ENCODE measurements at regions not wholly inside any gene's neighbourhood (a gene's known extent, or its start where the extent isn't known, plus 50 kb on each side); places are given as distances from the start of the nearest gene placed in this dataset.
"Not testable (repeated sequence)": the region's sequence is repeated elsewhere in the genome, so short reads cannot be mapped to it uniquely, and the experiment has no call there.

GRCh38 chr6:137802408-137803182 lies 64.5 kb upstream of the TNFAIP3 start:
- DNase-seq (ENCODE audit: low read depth), result no peak

- no peak for DNase-seq (ENCODE audit: low read depth)
These were observed 62.4 kb upstream of the TNFAIP3 start for GRCh38 chr6:137804637-137805036.

DNA sequence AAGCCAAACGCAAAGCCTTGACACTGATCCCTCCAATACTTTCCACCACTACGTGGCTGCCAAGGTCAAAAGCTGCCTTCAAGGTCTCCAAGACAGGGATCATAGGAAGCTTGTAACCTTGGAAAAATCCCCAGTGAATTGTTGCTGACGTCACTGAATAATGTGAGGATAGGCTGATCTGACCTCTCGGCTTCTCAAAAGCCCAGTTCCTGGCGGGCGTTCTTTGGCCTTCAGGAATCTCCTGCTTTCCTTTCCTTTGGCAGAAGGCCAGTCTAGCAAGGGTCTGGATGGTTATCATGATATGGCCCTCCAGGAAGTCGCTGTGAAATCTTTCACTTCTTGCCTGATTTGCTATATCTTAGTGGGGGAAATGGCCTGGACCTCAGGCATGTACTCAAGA lies 61.4 kb upstream of the TNFAIP3 start:
- no peak for DNase-seq (ENCODE audit: low read depth)

DNA sequence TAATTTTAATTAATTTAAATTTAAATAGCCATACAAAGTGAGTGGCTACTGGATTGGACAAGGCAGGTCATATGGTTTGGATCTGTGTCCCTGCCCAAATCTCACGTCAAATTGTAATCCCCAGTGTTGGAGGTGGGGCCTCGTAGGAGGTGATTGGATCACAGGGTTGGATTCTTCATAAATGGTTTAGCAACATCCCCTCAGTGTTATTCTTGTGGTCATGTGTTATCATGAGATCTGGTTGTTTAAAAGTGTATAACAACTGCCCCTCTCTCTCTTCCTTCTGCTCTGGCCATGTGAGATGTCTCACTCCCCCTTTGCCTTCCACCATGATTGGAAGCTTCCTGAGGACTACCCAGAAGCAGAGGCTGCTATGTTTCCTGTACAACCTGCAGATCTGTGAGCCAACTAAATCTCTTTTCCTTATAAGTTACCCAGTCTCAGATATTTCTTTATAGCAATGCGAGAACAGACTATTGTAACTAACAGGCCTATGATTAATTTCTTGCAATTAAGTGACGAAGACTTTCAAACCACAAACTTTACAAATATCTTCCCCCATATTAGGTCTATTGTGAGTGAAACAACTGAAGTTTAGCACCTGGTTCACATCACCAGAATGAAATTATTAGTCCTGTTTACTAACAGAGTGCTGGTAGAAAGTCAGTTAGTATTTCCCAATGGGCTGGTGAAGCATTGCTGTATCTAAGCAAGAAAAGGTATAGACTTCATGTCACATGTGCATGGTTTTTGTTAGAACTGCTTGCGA lies 60.0 kb upstream of the TNFAIP3 start:
- DNase-seq (ENCODE audit: low read depth), result no peak

- no peak for DNase-seq (ENCODE audit: low read depth)
These were observed 58.9 kb upstream of the TNFAIP3 start for GRCh38 chr6:137808191-137808590.

GRCh38 chr6:137808836-137809315 lies 58.2 kb upstream of the TNFAIP3 start:
- DNase-seq (ENCODE audit: low read depth), result no peak

DNA sequence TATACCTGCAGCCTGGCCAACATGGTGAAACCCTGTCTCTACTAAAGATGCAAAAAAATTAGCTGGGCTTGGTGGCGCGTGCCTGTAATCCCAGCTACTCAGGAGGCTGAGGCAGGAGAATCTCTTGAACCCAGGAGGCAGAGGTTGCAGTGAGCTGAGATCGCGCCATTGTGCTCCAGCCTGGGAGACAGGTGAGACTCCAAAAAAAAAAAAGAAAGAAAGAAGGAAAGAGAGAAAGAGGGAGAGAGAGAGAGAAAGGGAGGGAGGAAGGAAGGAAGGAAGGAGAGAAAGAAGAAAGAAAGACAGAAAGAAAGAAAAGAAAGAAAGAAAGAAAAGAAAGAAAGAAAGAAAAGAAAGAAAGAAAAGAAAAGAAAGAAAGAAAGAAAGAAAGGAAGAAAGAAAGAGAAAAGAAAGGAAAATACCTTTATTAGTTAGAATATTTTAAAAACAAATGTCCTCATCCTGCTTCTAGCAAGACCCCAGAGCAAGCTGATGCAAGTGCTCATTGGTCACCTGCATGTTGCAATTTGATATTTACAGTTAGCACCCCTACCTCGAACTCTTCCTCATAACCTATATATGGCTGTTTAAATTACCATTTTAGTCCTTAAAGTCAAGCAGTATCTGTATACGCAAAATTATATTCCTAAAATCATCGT lies 57.0 kb upstream of the TNFAIP3 start:
- not testable (repeated sequence) for DNase-seq (ENCODE audit: low read depth)

GRCh38 chr6:137810554-137811120 lies 56.4 kb upstream of the TNFAIP3 start:
- no peak for DNase-seq (ENCODE audit: low read depth)

DNA sequence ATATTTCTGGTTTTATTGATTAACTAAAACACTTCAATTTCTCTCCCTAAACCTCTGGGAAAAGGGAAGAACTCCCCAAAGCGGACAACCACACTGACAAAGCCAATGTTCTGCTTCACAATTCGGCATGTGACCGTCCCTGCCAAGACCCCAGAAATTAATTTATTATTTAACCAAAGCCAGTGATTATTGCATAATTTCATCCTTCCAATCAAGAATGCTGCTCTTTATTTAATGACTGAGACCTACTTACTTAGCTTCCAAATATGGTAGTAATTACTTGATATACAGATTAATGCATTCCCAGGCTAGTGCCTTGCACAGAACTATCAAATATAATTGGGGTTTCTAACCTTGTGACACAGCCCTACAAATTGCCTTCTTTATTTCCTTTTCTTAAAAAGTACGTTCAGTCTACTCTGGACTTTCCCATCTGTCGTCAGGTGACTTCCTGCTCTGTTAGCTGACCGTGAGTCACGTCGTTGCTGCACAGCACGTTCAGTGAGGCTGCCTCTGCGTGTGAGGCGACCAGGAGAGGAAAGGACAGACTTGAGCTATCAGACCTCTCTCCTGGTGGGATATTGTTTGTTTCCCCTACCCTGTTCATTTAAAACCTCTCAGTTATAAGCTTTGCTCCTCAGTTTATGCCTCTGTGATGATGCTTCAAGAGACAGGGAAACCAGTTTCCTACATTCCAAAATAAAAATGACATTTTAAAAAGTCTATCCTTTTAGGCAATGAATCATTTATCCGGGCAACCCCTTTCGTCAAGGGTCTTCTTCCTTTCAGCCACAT lies 55.7 kb upstream of the TNFAIP3 start:
- peak; percentile 58 for DNase-seq (ENCODE audit: low read depth)

DNA sequence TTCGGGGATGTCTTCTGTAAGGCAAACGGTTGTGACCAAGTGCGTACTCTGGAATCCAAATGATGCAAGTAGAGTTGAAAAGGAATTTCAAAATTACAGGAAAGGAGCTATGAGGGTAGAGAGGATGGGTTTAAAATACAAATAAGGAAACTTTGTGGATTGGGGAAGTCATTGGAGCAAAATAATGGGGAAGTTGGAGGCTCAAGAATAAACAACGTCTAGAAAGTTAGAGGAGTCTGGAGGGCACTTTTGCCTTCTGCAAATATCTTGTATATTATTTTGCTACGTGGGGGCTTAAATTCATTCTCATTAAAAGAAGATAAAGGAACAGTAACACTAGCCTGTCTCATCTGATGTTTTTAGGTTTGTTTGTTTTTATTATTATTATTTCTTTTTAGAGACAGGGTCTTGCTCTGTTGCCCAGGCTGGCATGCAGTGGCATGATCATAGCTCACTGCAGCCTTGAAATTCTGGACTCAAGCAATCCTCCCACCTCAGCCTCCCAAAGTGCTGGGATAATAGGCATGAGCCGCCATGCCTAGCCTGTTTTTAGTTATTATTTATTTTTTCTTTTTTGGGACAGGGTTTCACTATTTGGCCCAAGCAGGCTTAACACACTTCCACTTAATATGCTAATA lies 55.0 kb upstream of the TNFAIP3 start:
- no peak for DNase-seq (ENCODE audit: low read depth)

DNA sequence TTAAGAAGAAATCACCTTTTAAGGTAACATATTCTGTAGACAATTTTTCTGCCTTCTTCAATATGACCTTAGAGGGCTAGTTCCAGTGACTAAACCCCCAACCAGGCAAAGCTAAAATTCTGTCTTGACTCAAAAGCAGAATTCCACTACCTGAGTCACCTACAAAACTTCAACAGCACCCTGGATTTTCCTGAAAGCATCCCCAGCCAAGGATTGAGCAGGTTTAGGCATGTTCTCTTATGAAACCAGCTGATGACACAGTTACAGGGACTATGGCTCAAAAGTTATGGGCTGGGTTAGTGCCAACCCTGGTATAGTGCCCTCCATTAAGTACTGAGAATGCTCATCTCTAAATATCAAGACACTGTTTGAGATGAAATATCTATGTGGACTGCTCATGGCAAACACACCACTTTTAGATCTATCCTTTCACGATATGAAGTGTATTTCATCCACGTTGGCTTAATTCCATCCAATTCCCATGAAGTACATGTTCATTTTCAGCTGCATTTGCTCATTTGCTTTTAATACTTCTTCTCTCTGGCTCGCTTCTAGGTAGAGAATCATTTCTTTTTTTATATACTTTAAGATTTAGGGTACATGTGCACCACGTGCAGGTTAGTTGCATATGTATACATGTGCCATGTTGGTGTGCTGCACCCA lies 53.6 kb upstream of the TNFAIP3 start:
- no peak for DNase-seq (ENCODE audit: low read depth)

DNA sequence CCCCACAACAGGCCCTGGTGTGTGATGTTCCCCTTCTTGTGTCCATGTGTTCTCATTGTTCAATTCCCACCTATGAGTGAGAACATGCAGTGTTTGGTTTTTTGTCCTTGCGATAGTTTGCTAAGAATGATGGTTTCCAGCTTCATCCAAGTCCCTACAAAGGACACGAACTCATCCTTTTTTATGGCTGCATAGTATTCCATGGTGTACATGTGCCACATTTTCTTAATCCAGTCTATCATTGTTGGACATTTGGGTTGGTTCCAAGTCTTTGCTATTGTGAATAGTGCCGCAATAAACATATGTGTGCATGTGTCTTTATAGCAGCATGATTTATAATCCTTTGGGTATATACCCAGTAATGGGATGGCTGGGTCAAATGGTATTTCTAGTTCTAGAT lies 53.0 kb upstream of the TNFAIP3 start:
- not testable (repeated sequence) for DNase-seq (ENCODE audit: low read depth)

DNA sequence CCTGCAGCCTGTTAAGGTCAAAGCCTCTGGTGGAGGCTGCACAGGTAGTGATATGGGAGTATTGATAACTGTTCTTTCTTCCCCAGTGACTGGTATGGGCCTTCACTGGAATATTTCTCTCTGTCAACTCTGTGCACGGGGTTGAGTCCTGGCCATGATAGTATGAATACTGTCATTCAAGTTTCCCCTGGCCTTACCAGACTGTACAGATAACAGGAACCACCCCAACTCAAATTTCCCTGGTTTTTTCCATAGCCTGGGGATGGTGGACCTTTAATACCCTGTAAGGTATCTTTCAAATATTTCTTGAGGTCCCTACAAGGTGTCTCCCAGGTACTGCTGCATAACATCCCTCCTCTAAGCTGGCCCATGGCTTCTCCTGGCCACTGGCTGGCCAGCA lies 51.4 kb upstream of the TNFAIP3 start:
- DNase-seq (ENCODE audit: low read depth), result no peak

DNA sequence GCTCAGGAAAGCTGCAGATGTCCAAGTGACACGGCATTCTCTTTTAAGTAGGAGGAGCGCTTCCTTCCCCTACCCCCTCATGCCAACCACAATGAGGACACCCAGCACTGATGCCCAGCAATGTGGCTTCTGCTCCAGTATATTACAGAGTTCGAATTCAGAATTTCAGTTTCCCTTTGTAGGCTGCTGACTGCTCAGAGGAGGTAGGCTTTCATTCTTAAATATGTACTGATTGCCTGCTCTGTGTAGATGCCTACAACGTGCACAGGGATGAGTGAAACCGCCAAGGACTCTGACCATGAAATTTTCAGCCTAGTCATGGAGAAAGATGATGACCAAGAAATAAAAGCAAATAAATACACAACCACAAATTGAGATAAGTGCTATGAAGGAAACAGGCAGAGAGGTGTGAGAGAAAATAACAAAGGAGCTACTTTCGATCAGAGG lies 50.9 kb upstream of the TNFAIP3 start:
- no peak for DNase-seq (ENCODE audit: low read depth)

- no peak for DNase-seq (ENCODE audit: low read depth)
These were observed 50.1 kb upstream of the TNFAIP3 start for GRCh38 chr6:137816688-137817618.
